ENCODE measurements at regions not wholly inside any gene's neighbourhood (a gene's known extent, or its start where the extent isn't known, plus 50 kb on each side); places are given as distances from the start of the nearest gene placed in this dataset.
"Not testable (repeated sequence)": the region's sequence is repeated elsewhere in the genome, so short reads cannot be mapped to it uniquely, and the experiment has no call there.

DNA sequence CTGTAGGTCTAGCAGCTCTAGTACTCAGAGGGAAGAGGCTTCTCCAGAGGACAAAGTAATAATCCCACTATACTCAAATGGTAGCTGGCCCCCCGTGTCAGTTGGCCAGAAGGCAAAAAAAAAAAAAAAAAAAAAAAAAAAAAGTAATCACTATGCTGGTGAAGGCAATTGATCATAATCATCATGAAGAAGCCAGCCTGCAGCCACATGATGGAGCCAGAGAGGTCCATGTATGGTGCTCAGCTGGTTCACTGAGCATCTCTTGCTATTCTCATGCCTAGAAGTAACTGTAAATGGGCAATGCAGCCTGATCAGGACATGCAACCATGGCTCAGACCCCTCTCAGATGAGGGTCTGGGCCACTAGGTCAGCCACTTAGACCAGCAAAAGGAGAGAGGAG, 378.8 kb downstream of the MED13L start:
- in situ Hi-C loops (cut with MboI; ENCODE audit: low sequenced_read_pairs), result loop anchor here (25.0 kb wide), 1 partner anchor 1261 kb away; no protein-coding TSS in a partner anchor

DNA sequence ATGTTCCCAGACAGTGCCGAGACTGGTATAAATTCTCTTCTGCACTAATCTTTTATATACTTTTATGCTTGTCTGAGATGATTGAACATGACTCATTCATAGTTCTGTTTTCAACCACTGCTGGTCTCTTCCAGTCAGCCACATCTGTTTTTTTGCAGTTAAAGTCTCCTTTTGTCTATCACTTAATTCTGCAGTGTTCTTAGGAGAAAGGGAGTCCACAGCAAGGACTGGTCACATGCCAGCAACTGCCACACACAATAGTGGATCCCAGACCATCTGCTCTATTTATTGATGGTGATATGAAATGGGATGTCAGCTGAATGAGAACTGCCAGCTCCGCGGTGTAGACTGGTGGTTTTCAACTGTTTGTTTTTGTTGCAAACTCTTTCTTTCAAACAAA, 379.8 kb downstream of the MED13L start:
- in situ Hi-C loops (cut with MboI; ENCODE audit: low sequenced_read_pairs), result loop anchor here (25.0 kb wide), 1 partner anchor 1260 kb away; no protein-coding TSS in a partner anchor

DNA sequence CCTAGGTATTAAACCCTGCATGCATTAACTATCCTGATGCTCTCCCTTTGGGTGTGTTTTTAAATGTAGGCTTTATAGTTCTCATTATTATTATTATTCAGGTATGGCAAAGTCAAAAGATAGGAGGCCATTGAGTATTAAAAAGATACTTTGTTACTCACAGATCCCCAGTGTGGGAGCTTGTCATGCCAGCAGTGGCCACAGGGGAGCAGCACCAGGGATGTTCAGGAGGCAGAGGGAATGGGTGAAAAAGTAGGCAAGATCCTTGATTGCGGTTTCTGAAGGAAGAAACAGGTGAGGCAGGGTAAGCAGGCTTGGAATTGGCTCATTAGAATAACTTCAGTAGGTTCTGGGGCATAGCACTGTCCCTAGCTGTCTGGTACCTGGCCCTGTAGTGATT, 382.2 kb downstream of the MED13L start:
- in situ Hi-C loops (cut with MboI; ENCODE audit: low sequenced_read_pairs), result loop anchor here (25.0 kb wide), 1 partner anchor 1258 kb away; no protein-coding TSS in a partner anchor

DNA sequence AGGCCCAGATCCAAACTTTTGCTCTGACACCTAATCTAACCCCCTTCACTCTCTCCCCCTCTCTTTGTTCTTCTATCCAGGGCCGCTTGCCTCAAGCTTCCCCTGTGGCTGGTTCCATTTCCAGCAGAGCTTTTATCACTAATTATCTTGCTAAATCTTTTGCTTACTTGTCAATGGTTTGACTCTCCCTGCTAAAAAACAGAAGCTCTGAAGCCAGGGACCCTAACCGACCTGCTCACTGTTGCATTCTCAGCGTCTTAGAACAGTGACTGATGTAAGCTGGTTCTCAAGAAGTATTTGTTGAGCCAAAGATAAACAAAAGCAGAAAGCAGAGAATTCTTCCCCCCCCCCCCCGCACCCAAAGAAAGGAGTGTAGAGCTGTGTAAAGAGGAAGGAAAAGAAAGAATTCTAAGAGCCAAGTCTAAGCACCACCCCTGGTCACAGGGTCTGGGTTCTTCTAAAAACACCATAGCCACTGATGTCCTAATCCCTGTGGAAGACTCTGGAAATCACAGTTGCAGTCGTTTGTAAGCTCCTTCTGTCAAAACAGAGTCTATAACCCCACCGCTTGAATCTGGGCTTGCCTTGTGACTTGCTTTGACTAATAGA, 385.8 kb downstream of the MED13L start:
- in situ Hi-C loops (cut with MboI; ENCODE audit: low sequenced_read_pairs), result loop anchor here (25.0 kb wide), 1 partner anchor 1254 kb away; no protein-coding TSS in a partner anchor

DNA sequence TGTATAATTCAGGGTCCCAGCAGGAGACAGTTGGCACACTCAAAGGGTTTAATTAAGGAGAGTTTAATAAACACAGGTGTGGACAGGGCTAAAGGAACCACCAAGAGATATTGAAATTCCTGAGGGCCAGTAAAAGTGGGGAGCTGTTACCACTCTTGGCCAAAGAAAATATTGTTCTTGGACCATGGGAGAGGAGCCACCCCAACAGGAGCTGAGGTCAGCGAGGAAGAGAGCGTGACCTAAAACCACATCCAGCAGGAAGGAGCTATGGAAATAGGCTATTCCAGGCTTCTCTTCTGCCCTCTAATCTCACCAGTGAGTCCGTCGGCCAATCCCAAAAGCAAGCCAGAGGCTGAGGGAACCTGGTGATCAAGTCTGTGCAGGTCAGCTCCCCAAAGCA, 390.8 kb downstream of the MED13L start:
- in situ Hi-C loops (cut with MboI; ENCODE audit: low sequenced_read_pairs), result loop anchor here (25.0 kb wide), 1 partner anchor 1249 kb away; no protein-coding TSS in a partner anchor

DNA sequence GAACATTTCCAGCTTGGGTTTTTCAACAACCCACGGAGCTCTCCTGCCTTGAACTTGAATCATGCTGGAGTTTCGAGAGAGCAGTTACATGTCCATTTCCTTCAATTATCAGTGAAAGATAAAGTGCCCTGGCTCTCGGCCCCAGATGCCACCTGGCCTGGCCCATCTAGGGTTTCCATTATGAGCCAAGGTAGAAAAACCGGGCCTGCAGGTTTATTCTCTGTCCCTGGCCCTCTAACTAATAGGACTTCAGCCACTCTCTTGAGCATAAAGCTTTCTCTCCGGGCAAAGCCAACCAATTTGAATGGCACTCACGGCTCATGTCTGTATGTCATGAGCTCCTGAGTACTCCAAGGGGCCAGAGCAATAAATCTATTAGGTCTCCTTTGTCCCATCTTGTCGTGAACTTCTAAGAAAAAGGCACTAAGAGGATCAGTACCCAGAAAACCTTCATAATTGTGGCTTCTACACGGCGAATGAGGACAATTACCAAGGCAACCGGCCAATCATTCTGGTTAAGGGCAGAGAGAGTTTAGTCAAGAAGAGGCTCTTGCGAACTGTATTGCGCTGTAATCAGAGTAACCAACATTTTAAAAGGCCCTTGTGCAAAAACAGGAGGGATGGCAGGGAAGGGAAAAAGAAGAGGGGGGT, 392.3 kb downstream of the MED13L start:
- in situ Hi-C loops (cut with MboI; ENCODE audit: low sequenced_read_pairs), result loop anchor here (25.0 kb wide), 1 partner anchor 1248 kb away; no protein-coding TSS in a partner anchor

DNA sequence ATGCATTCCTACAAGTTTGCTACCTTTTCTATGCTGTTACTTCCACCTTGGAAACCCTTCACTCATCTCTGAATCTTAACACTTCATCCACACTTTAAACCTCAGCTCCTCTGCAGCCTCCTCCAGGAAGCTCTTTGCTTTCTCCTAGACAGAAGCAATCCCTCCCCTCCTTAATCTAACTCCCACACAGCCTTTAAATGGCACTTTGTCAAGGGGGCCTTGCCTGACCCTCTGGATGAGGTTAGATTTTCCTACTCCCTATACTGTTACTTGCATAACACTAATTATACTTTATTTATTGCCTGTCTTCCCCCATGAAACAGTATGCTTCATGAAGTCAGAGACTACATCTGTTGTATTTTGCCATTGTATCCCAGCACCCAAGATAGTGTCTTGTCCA, 394.6 kb downstream of the MED13L start:
- in situ Hi-C loops (cut with MboI; ENCODE audit: low sequenced_read_pairs), result loop anchor here (25.0 kb wide), 1 partner anchor 1246 kb away; no protein-coding TSS in a partner anchor

DNA sequence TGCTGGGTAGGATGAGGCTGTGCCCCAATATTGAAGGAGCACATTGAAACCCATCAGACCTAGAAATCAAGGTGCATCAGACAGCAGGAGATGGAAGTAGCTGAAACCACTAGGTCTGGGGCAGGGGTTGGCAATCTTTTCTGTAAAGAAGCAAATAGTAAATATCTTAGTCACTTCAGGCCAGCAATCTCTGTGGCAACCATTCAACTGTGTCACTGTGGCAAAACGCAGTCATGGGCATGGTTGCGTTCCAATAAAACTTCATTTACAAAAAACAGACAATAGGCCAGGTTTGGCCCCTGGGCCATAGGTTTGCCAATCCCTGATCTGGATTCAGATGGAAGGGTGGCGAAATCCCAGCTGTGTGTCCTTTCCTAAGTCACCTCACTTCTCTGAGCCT, 397.3 kb downstream of the MED13L start:
- in situ Hi-C loops (cut with MboI; ENCODE audit: low sequenced_read_pairs), result loop anchor here (25.0 kb wide), 1 partner anchor 1243 kb away; no protein-coding TSS in a partner anchor

DNA sequence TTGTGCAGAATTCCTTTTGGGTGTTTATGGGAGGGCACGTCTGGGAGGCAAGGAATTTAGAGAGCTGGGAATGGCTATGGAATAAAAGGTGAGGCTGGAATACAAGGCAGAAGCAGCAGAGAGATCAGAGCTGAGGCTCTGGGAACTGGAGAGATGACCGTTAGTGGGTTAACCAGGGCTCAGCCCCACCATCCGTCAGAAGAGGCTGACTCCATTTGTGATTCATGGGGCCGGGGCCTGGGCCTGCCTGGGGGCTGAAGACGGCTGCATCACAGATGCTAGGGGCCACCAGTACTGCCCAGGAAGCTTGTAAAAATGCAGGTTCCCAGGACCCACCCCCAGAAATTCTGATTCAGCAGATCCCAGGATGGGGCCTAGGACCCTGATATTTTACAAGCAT, 398.1 kb downstream of the MED13L start:
- in situ Hi-C loops (cut with MboI; ENCODE audit: low sequenced_read_pairs), result loop anchor here (25.0 kb wide), 1 partner anchor 1242 kb away; no protein-coding TSS in a partner anchor

DNA sequence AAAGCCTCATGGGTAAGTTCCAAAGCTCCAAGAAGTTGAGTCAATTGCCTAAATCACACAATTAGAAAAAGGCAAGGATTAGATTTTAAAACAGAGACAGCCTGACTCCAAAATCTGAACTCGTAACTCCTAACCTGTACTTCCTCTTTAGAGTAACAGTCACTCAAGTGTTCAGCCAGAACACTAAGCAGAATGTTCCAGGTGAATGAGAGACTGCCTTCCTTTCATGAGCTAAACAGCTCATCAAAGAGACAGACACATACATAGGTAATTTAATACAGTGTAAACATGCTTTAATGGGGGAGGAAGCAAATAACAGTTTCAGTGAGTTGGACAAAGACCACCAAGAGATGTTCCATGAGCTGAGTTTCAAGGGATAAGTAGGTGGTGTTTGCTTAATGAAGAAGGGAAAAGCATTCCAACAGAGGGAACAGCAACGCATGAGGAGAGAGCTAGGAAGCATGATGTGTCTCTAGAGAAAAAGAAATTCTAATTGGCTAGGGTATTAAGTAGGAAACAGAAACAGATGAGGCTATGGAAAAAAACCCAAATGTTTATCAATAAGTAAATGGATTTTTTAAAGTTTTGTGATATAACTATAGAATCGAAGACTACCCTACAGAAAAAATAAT, 403.9 kb downstream of the MED13L start:
- in situ Hi-C loops (cut with MboI; ENCODE audit: low sequenced_read_pairs), result no loop called here

DNA sequence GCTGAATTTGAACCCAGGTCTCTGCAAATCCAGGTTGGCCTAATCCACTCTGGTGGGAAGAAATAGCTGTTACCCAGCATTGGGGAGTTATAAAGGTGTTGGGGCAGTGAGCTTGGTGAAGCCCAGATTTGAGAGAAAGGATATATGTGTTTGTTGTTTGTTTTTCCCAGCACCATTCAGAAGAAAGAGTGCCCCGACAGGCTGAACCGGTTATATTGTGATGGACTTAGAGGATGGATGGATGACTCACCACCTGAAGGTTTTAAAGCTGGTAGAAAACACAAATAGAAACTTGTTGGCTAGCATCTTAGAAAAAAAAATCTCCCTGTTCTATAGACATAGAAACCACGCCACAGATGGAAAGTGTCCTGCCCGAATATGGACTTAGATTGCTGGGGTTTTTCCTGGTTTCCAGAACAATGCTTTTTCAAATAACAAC, 404.6 kb downstream of the MED13L start:
- in situ Hi-C loops (cut with MboI; ENCODE audit: low sequenced_read_pairs), result no loop called here

DNA sequence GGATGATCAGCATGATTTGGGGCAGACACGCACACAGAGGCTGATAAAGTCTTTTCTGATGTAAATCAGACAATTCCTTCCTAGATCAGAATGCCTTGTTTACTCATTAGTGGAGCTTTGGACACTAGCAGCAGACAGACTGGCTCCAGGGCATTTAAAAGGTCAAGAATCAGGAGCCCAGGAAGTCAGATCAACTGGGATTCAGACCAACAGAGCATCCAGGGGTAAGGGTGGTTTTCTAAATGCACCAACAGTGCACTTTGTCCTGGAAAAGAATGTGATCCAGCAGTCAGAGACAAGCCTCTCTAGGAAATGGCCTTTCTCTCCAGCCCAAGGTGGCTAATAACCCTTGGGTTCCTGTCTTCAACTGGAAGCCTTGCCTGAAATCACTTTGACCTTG, 405.3 kb downstream of the MED13L start:
- in situ Hi-C loops (cut with MboI; ENCODE audit: low sequenced_read_pairs), result no loop called here

DNA sequence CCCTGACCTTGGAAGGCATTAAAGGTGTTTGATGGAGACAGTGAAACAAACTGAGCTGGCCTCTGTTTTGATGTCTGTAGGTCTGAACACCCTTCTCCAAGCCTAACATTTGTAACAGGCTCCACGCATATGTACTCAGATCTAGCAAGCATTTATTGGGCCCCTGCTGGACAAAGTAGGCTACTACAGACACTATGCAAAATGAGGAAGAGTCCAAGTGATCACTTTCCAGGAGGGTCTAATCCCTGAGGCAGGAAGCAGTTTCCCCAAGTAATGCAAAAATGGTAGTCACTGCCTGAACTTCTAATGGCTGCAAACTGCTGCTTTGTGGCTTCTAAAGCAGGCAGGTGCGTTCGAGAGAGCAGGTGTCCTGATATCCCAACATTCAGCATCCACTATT, 405.8 kb downstream of the MED13L start:
- in situ Hi-C loops (cut with MboI; ENCODE audit: low sequenced_read_pairs), result no loop called here

DNA sequence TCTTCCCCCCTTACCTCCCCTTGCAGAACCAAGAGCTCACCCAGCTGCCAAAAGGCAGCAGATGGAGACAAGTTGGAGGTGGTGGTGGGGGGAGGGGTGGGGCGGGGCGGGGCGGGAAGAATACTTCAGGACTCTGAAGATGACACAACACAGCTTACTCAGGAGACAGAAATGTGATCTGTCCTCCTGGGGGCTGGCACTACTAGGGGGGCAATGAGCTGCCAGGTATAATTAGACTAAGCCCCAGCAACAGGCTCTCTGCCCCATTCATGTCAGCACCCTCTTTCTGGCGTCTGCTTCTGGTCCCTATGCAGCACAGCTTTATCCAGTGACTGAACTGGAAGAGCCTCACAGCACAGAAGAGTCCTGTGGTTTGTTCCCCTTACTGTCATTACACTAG, 407.0 kb downstream of the MED13L start:
- in situ Hi-C loops (cut with MboI; ENCODE audit: low sequenced_read_pairs), result no loop called here

DNA sequence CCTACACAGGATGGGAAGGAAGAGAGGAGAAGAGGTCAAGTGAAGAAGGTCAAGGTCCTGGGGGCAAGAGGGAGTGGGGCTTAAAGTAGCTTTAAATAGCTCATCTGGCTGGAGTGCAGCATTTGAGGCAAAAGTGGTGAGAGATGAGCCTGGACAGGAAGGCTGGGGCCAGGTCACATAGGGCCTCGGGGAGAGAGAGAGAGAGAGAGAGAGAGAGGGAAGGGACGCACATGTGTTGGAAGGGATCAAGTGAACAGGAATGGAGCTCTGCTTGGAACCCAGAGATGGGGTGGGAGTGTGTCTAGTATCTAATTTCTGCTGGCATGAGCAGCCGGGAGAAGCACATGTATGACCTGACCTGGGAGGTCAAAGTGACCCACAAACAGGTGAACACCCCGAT, 407.5 kb downstream of the MED13L start:
- in situ Hi-C loops (cut with MboI; ENCODE audit: low sequenced_read_pairs), result no loop called here

DNA sequence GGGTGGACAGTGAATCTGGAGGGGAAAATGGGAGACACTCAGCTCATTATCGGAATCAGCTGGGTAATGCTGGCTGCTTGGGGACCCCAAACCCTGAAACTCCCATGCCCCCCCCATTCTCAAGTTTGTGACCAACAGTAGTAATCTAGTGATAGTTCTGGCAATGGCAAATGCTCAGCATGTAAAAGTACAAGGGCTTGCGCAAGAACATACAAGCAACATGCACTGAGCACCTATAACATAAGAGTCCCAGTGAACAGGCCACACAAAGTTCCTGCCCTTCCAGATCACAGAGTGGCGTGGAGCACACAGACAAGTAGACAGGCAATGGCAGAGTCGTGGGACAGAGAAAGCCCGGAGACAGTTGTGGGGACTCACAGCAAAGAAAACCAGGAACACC, 407.9 kb downstream of the MED13L start:
- in situ Hi-C loops (cut with MboI; ENCODE audit: low sequenced_read_pairs), result no loop called here

DNA sequence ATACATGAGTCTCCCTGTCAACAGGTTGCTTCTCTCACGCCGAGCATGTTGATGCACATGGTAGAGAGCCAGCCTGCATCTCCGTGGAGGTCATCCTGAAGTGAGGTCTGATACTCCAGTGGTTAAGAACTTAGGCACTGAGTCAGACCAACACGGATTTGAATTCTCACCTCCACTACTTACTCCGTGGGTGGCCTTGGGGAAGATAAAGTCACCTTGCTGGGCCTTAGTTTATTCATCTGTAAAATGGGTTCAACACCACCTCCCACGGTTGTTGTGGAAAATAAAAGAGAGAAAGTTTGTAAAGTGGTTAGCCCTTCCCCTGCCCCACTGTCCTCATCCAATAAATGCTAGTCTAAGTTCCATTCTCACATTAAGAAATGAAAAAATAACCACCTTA, 408.9 kb downstream of the MED13L start:
- in situ Hi-C loops (cut with MboI; ENCODE audit: low sequenced_read_pairs), result no loop called here

DNA sequence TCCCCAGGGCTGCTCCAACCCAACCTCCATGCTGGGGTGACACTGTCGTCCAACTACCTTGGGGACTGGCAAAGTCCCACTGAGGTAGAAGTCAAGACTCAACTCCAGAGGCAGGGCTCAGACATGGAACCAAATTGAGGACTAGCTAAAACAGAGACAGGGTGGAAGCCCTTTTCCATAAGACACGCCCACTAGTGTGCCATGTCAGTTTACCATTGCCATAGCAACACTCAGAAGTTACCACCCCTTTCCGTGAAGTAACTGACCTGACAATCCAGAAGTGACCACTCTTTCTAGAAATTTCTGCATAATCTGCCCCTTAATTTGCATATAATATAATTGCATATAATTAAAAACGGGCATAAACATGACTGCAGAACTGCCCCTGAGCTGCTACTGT, 409.6 kb downstream of the MED13L start:
- in situ Hi-C loops (cut with MboI; ENCODE audit: low sequenced_read_pairs), result no loop called here

DNA sequence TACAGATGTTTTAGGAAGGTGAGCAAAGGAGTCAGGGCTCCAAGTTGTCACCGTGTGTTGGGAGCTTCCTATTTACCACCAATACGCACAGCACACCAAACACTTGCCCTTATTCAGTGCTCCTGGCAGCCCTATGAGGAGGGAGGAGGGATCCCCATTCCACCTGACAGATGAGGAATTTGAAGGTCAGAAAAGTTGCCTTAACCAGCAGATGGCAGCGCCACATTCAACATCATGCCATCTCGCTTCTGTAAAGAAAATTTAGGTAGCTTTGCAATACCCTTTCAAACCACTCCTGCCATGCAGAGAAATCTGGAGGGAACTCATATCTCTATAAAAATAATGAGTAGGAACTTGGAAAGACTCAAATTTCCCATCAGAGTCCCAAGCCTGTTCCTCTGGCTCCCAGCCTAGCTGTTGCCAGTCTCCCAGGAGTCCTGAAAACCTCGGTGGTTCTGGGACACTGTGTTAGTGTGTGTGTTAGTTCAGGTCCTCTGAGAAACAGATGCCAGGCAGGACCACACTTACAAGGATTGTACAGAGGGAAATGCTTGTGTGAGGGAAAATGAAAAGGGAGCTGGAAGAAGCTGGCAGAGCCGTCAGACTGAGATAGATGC, 410.5 kb downstream of the MED13L start:
- in situ Hi-C loops (cut with MboI; ENCODE audit: low sequenced_read_pairs), result no loop called here

DNA sequence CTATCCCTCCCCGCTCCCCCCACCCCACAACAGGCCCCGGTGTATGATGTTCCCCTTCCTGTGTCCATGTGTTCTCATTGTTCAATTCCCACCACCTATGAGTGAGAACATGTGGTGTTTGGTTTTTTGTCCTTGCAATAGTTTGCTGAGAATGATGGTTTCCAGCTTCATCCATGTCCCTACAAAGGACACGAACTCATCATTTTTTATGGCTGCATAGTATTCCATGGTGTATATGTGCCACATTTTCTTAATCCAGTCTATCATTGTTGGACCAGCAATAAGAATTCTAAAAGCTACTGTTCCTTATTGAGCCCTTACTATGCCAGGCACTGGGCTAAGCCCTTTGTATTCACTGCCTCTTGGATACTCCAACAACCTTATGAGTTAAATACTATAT, 411.2 kb downstream of the MED13L start:
- in situ Hi-C loops (cut with MboI; ENCODE audit: low sequenced_read_pairs), result not testable (repeated sequence)

DNA sequence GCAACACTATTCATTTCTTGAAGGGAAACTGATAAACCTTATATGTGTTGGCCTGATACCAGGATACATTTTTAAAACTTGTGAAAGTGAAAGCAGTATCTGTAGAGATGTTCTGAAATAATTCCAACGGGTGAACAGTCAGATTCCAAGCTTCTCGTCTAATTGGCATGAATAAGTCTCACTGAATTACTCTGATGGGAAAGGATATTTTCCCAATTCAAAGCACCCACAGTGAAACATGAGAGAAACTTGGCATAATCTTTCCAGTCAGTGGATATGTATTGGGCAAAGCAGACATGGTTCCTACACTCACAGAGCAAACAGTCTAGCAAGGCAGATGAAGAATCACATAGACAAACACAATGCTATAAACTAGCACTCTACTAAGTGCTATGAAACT, 413.1 kb downstream of the MED13L start:
- in situ Hi-C loops (cut with MboI; ENCODE audit: low sequenced_read_pairs), result no loop called here

All from HL-60/S4 (cell line).